HL-60 (cell line): ENCODE measurements at regions not wholly inside any gene's neighbourhood (a gene's known extent, or its start where the extent isn't known, plus 50 kb on each side); places are given as distances from the start of the nearest gene placed in this dataset.

Experiments used
- DNase-seq, 2 experiments: peaks; one replicate each; pipeline ENCODE4 v3.0.0-alpha.2; 2010 to 2020; ENCODE audit warnings: low read depth in 1 of 2, low spot score in 1 of 2
- H3K27ac ChIP-seq: fragments of 250-450 bp; sonication (Bioruptor Pico); replicated peaks from 2 replicates; pipeline ENCODE4 v1.5.1; 2020; ENCODE audit warnings: mild to moderate bottlenecking, moderate library complexity
- H3K27me3 ChIP-seq: fragments of 250-450 bp; sonication (Bioruptor Pico); 2 replicates; pipeline ENCODE4 v1.5.1; 2021; ENCODE audit warnings: mild to moderate bottlenecking, moderate library complexity; ENCODE audit not compliant: insufficient read depth, poor library complexity, severe bottlenecking
- H3K4me3 ChIP-seq: replicated peaks from 2 replicates; pipeline ENCODE4 v1.5.1; 2011; ENCODE audit warnings: mild to moderate bottlenecking, control low read depth, low read length; ENCODE audit not compliant: insufficient read depth
- CTCF ChIP-seq: IDR thresholded peaks from one replicate; pipeline ENCODE4 v1.5.1; 2011; ENCODE audit warnings: low read length, control low read depth, inconsistent platforms; ENCODE audit not compliant: insufficient read depth
- GABPA ChIP-seq: IDR thresholded peaks from 2 replicates; pipeline ENCODE4 v1.6.1; 2012; ENCODE audit warnings: low read depth
- POLR2AphosphoS5 ChIP-seq: IDR thresholded peaks from 2 replicates; pipeline ENCODE4 v1.6.1; 2012; ENCODE audit warnings: low read depth
- REST ChIP-seq: IDR thresholded peaks from 2 replicates; pipeline ENCODE4 v1.6.1; 2012; ENCODE audit warnings: low read depth; ENCODE audit not compliant: insufficient replicate concordance
- SPI1 ChIP-seq: IDR thresholded peaks from 2 replicates; pipeline ENCODE4 v1.6.1; 2012; ENCODE audit warnings: low read depth, mild to moderate bottlenecking, borderline replicate concordance

GRCh38 chr1:229035748-229036082 lies 235.2 kb upstream of the RAB4A start:
- H3K27me3 ChIP-seq: no peaks in the 10 kb centered on the region
- no peak overlapping the region for H3K4me3 ChIP-seq
- TF ChIP-seq SPI1: no peak
- no peak for DNase-seq
- H3K27ac ChIP-seq: peak overlapping the region; percentile 34

- no peak for TF ChIP-seq GABPA
- no peak for TF ChIP-seq POLR2AphosphoS5
- no peak for TF ChIP-seq REST
- TF ChIP-seq CTCF: no peak
- no peak for TF ChIP-seq SPI1
- Histone ChIP-seq H3K4me3 (no peak overlapping the region), H3K27ac (no peak overlapping the region), H3K27me3 (no peaks in the 10 kb centered on the region)
- no peak for DNase-seq
Measured at GRCh38 chr1:229037806-229038405, 233.0 kb upstream of the RAB4A start.

GRCh38 chr1:229040630-229041358 lies 230.1 kb upstream of the RAB4A start:
- no peak overlapping the region for H3K27ac ChIP-seq
- TF ChIP-seq SPI1 (no peak), POLR2AphosphoS5 (no peak), REST (no peak), GABPA (no peak), CTCF (no peak)
- H3K4me3 ChIP-seq: no peak overlapping the region
- no peaks in the 10 kb centered on the region for H3K27me3 ChIP-seq
- DNase-seq: no peak

GRCh38 chr1:229041946-229042345 lies 229.0 kb upstream of the RAB4A start:
- TF ChIP-seq SPI1 (no peak), POLR2AphosphoS5 (no peak), GABPA (no peak), CTCF (no peak)

More at GRCh38 chr1:229041946-229042345, 229.0 kb upstream of the RAB4A start:
- no peak for DNase-seq
- no peak overlapping the region for H3K4me3 ChIP-seq
- no peaks in the 10 kb centered on the region for H3K27me3 ChIP-seq
- peak overlapping the region; percentile 52; the same call in 1 of the 2 replicates for H3K27ac ChIP-seq
